ENCODE measurements at regions not wholly inside any gene's neighbourhood (a gene's known extent, or its start where the extent isn't known, plus 50 kb on each side); places are given as distances from the start of the nearest gene placed in this dataset.

DNA sequence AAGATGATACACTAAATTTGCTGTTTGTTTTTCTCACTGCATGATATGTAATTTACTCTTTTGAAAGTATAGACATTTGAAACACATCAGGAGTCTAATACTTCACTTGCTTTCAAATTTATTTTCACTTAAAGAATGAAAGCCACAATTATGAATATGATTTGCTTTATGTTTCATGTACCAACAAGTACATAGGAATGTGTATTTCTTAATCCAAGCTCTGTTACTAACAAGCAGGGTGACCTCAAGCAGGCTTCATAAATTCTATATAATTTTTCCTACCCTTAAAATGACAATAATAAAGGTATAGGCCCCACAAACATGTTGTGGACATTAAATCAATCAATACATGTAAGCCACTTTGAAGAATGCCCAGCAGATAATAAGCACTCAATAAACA is 170.2 kb upstream of the P2RY1 start:
- Histone ChIP-seq H2AFZ (ENCODE audit: low read depth, low read length, severe bottlenecking) (no peak overlapping the region), H3K9ac (ENCODE audit: low read length) (no peak overlapping the region), H3K9me3 (ENCODE audit: insufficient read depth, low read length) (0 out of 2 replicates have a peak, but pooled peaks cover 3% of the 10 kb centered on the region), H3K4me3 (ENCODE audit: insufficient read depth, low read length, poor library complexity, severe bottlenecking) (no peak overlapping the region), H3K36me3 (ENCODE audit: low read length) (no peaks in the 10 kb centered on the region), H3K27me3 (ENCODE audit: low read length) (no peaks in the 10 kb centered on the region), H3K4me2 (ENCODE audit: low read depth, low read length, poor library complexity, severe bottlenecking) (no peak overlapping the region), H3K27ac (ENCODE audit: low read depth, low read length) (no peak overlapping the region), H4K20me1 (ENCODE audit: low read depth, low read length) (no peaks in the 10 kb centered on the region), H3K79me2 (ENCODE audit: insufficient read depth, low read length) (no peaks in the 10 kb centered on the region), H3K9me2 (replicated peaks; ENCODE audit: insufficient read depth, low read length) (no peaks in the 10 kb centered on the region), H3F3A (ENCODE audit: insufficient read depth) (no peaks in the 10 kb centered on the region)
- TF ChIP-seq EZH2phosphoT487 (conservative IDR thresholded peaks at IDR 0.05; ENCODE audit: low read length), result no peak
- TF ChIP-seq CTCF (IDR thresholded peaks at IDR 0.05; ENCODE audit: insufficient read depth, low read length, poor library complexity, severe bottlenecking), result no peak

- Histone ChIP-seq H3K9ac (ENCODE audit: low read length) (no peak overlapping the region), H3K79me2 (ENCODE audit: insufficient read depth, low read length) (no peaks in the 10 kb centered on the region), H3K36me3 (ENCODE audit: low read length) (no peaks in the 10 kb centered on the region), H3K4me3 (ENCODE audit: insufficient read depth, low read length, poor library complexity, severe bottlenecking) (no peak overlapping the region), H2AFZ (ENCODE audit: low read depth, low read length, severe bottlenecking) (no peak overlapping the region), H3F3A (ENCODE audit: insufficient read depth) (no peaks in the 10 kb centered on the region), H3K9me3 (ENCODE audit: insufficient read depth, low read length) (0 out of 2 replicates have a peak, but pooled peaks cover 2% of the 10 kb centered on the region), H3K27me3 (ENCODE audit: low read length) (no peaks in the 10 kb centered on the region), H3K4me2 (ENCODE audit: low read depth, low read length, poor library complexity, severe bottlenecking) (no peak overlapping the region), H4K20me1 (ENCODE audit: low read depth, low read length) (no peaks in the 10 kb centered on the region), H3K9me2 (replicated peaks; ENCODE audit: insufficient read depth, low read length) (no peaks in the 10 kb centered on the region), H3K27ac (ENCODE audit: low read depth, low read length) (no peak overlapping the region)
- no peak for TF ChIP-seq CTCF (IDR thresholded peaks at IDR 0.05; ENCODE audit: insufficient read depth, low read length, poor library complexity, severe bottlenecking)
- no peak for TF ChIP-seq EZH2phosphoT487 (conservative IDR thresholded peaks at IDR 0.05; ENCODE audit: low read length)
Measured at GRCh38 chr3:152667267-152667666, 167.7 kb upstream of the P2RY1 start.

DNA sequence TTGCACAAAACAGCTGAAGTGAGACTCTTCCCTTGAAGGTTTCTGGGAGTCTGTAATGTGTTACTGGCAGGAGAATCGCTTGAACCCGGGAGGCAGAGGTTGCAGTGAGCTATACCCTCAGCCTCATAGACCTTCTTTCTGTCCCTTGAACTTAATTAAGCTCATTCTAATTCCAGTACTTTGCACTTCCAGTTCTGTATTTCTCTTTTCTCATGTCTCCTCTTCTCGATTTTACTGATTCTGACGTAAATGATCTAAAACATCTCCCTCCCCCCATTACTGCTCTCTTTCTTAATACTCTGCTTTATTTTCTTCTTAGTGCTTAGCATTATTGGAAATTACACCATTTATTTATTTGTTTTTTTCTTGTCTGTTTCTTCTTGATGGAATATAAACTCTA is 165.4 kb upstream of the P2RY1 start:
- H3K27ac ChIP-seq (ENCODE audit: low read depth, low read length), result no peak overlapping the region
- no peaks in the 10 kb centered on the region for H3K27me3 ChIP-seq (ENCODE audit: low read length)
- H2AFZ ChIP-seq (ENCODE audit: low read depth, low read length, severe bottlenecking), result no peak overlapping the region
- H3K79me2 ChIP-seq (ENCODE audit: insufficient read depth, low read length), result no peaks in the 10 kb centered on the region
- TF ChIP-seq EZH2phosphoT487 (conservative IDR thresholded peaks at IDR 0.05; ENCODE audit: low read length) (no peak), CTCF (IDR thresholded peaks at IDR 0.05; ENCODE audit: insufficient read depth, low read length, poor library complexity, severe bottlenecking) (no peak)
- H3K4me3 ChIP-seq (ENCODE audit: insufficient read depth, low read length, poor library complexity, severe bottlenecking), result no peak overlapping the region
- no peak overlapping the region for H3K4me2 ChIP-seq (ENCODE audit: low read depth, low read length, poor library complexity, severe bottlenecking)
- no peaks in the 10 kb centered on the region for H3K9me2 ChIP-seq (replicated peaks; ENCODE audit: insufficient read depth, low read length)
- no peaks in the 10 kb centered on the region for H3F3A ChIP-seq (ENCODE audit: insufficient read depth)
- H3K36me3 ChIP-seq (ENCODE audit: low read length), result no peaks in the 10 kb centered on the region
- H4K20me1 ChIP-seq (ENCODE audit: low read depth, low read length), result no peaks in the 10 kb centered on the region
- no peak overlapping the region for H3K9ac ChIP-seq (ENCODE audit: low read length)
- H3K9me3 ChIP-seq (ENCODE audit: insufficient read depth, low read length), result no peaks in the 10 kb centered on the region

Data from SU-DHL-6 (cell line).